Amniotic stem cell (primary cell): ENCODE measurements at regions not wholly inside any gene's neighbourhood (a gene's known extent, or its start where the extent isn't known, plus 50 kb on each side); places are given as distances from the start of the nearest gene placed in this dataset.
A peak's percentile ranks its signal among the peaks of the same experiment; 100 is the strongest.
"Not testable (repeated sequence)": the region's sequence is repeated elsewhere in the genome, so short reads cannot be mapped to it uniquely, and the experiment has no call there.

Experiments
- DNase-seq: peaks from one replicate; lab custom pipeline; 2025; lab: John Stamatoyannopoulos, UW

DNA sequence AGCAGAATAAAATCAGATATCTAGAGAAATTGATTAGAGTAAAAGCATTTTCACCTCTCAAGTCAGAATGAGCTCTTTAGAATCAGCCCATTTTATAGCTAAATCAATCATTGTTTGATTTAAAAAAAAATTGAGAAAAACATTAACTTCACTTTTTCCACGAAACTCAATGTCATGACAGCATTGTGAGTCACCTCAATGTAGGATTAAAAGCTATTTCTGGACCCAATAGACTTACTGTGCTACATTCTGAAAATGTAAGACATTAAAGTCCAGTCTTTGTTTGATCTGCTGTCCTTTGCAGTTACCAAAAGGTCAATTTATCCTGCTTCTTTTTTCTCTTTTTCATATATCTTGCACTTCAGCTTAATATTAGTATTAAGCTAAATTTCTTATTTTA is 519.4 kb upstream of the ZNF337 start:
- DNase-seq: peak; percentile 10

DNA sequence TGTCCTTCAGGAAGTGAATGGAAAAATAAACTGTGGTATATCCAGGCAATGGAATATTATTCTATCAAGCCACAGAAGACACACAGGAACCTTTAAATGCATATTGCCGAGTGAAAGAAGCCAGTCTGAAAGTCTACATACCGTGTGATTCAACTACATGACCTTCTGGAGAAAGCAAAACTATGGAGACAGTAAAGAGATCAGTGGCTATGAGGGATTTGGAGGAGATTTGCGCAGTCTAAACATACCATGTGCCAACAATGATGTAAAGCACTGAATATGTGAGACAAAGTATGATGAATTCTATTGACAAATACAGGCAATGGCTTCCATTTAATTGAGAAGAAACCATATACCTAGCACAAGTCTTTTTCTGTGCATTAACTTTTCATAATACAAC is 518.3 kb upstream of the ZNF337 start:
- DNase-seq: no peak

DNA sequence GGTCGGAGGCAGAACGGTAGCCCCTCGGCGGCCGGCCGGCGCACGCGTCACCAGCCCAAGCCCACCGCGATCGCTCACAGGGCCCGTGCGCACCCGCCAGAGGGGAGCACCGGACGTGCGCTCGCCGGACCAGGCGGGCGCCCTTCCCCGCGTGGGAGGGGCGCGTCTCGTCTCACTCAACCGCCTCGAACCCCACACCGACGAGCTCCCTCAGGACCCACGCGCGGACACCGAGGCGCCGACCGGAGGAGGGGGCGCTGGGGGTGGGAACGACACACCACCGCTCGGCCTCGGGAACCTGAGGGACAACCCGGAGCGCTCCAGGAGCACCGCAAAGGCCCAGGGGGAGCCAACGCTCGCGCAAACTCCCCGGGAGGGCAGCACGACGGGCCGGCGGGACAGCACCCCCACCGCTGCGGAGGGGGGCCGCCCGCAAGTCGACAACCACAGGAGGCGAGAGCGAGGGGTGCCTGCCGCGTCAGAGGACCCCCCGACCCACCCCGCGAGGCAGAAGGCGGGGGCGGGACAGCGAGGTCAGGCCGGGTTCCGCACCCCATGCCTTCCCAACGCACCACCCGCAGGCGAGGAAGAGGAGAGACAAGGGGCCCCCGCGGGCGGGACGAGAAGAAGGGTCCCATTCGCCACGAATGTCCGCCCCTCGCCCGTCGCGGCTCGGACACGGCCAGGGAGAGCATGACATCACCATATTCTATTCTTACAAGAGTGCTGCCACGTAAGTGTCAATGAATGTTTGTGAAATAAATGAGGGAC is 512.7 kb upstream of the ZNF337 start:
- no peak for DNase-seq

DNA sequence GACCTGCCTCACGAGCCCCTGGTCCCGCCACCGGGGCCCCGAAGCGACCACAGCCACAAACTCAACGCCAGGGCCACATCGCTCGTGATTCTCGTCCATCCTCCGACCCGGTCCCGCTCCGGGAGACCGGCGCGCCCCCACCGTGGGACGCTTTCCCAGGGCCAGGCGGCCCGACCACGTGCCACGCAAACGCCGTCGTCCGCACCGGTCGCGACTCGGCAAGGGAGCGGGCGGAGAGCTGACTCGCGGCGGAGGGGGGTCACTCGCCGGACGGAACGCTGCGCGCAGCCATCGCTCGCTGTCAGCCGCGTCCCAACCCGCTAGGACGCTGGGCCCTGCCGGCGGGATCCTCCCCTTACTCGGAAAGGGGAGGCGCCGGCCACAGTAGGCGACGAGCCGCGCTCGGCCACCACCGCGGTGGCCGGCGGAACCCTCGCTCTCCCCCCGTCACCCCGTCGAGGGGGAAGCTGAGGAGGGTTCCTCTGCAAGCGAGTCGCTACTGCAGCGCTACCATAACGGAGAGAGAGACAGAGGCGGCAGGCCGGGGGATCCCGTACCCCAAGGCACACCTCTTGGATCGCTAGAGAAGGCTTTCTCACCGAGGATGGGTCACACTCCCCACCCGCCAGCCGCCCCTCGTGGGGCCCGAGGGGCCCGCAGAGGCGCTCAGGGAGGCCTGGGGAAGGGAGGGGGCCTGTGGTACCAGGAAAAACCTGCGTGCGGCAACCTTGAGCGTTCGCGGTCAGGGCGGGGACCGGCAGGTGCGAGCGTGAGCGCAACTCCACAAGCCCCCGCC is 511.8 kb upstream of the ZNF337 start:
- no peak for DNase-seq

DNA sequence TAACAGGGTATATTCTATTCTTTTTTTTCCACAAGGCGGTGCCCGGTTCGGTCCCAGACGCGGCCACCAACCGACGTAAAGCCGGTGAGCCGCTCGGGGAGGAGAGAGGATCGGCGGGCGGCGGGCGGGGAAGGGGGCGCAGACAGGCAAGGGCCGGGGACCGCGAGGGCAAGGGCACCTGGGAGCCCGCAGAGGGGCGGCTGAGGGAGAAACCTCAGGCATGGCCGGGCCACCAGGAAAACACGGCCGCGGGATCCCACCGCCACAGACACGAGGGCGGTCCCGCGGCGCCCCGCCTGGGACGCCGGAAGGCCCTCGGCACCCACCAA is 511.3 kb upstream of the ZNF337 start:
- DNase-seq: not testable (repeated sequence)

DNA sequence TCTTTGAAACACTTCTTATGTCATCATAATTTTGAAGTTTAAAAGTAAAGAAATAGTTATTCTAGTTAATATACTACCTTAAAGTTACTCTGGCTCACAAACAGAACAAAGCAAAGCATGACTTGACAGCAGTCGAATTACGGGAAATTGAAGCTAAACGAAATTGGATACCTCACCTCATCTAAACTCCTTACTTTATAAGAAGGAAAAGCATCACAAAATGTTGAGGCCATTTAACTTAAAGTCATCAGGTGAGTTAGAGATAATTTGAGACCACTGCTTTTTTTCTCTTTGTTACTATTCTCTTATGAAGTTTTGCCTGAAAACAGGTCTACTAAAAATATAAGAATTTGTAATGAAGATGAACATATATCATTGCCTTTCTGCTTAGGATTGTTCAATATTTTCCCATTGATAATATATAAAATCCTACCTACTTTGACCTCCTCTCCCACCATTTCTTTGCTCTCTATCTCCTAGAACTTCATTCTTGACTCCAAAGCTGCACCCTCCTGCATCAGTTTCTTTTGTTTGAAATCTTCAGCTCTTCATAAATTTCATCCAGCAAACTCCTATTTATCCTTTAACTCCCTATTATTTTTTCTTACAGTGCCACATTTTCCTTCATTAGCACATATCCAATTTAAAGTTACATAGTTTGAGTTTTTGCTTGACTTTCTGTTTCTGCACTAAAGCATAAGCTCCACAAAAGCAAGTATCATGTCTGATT is 510.7 kb upstream of the ZNF337 start:
- DNase-seq: no peak

DNA sequence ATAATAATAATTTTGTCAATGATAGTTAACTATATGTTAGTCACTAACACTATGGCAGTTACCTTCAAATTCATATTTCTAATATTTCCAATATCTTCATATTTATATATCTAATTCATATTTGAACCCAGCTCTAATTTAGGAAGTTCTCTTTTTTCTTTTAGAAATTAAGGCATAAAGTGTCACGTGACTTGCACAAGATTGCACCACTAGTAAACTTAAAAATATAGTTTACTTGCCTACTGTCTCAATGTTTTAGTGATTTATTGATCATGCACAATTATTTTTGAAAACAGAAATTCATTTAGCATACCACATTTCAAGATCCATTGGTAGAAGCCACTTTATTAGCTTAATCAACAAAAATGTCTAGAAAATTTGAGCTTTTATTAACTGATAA is 508.7 kb upstream of the ZNF337 start:
- no peak for DNase-seq

DNA sequence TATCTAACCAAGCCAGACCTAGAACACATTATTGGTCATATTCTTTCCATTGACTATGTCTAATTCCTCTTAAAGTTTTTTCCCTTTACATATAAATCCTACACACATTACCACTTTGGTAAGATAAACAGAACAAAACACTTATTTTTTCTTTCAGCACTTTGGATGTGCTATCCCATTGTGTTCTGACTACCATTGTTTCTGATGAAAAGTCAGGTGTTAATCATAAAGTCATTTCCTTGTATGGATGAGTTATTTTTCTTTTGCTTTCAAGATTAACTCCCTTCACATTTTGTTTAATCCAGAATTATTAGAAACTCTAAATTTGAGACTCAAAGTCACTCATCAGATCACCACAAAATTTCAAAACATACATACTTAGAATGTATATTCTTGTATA is 504.4 kb upstream of the ZNF337 start:
- DNase-seq: not testable (repeated sequence)

DNA sequence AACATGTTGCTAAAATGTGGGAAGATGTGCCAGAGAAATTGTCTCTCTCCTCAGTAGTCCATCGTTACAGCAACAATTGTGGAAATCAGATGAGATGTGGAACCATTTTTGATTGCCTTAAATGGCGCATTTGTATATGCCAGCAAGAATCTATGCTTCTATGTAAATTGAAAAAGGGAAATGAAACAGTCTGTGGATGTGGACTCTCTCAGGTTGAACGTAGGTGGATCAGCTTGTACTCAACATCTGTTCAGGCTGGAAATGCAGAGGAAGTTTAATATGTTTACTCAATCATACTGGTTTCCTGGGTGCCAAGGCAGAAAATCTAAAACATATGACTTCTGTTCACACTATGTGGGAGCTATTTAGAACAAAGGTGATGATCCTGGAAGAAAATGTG is 490.7 kb upstream of the ZNF337 start:
- not testable (repeated sequence) for DNase-seq

DNA sequence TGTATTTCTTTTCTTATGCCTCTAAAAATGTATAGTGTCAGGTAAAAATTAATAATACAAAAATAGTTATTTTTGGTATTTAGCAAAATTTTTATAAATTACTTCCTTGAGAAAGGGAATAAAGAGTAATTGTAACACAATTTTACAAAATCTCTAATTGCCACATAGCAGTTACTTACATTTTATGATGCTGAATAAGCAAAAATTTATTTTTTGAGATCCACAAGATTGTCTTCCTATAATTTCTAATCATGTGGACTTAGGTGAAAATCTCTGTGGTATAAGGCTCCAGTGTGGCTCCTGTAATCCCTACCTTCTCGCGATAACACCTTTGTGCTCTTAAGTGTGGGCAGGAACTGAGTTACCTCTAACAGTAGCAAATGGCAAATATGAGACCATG is 487.1 kb upstream of the ZNF337 start:
- not testable (repeated sequence) for DNase-seq

DNA sequence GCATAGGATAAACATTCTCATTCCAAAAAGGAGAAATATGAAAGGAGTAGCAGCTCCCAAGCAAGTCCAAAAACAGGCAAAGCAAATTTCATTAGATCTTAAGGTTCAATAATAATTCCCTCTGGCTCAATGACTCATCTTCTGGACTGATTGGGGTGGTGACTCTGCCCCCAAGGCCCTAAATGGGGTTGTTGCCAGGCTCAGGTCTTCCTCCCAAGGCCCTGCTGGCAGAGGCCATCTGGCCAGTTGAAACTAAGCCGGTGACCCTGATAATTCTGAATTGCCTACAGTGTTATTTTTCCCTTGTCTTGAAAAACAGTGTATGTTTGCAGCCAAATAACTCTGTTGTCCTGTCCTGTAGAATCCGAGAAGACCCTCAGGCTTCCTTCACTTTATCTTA is 484.7 kb upstream of the ZNF337 start:
- not testable (repeated sequence) for DNase-seq

DNA sequence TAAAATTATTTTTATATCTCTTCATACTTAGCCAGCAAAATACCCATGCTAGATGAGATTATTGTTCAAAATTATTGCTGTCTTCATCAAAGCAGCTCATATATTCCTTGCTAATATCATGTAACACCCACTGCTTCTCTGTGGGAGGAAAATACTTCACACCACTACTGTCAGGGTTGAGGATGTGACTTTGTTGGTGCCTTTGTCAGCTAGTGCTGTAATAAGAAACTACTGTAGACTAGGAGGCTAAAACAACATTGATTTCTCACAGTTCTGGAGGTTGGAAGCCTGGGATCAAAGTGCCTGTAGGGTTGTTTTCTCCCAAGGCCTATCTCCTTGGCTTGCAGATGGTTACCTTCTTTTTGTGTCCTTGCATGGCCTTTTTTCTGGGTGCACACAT is 475.2 kb upstream of the ZNF337 start:
- not testable (repeated sequence) for DNase-seq

DNA sequence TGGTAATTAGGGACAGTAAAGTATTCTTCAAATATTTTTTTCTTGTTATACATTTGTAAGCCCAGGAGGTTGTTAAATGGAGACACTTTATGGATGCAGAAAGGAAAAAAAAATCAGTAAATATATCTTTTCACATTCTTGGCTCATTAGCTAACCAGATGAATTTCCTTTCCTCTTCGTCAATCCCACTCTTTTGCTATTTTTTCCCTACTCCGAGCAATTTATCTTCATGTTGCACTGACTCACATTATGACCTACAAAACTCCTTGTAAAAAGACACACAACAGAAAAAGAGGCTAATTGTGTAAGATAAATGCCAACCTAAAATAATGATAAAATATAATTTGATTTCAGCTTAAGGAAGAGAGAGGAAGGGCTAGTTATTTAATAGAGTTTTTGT is 472.9 kb upstream of the ZNF337 start:
- no peak for DNase-seq

DNA sequence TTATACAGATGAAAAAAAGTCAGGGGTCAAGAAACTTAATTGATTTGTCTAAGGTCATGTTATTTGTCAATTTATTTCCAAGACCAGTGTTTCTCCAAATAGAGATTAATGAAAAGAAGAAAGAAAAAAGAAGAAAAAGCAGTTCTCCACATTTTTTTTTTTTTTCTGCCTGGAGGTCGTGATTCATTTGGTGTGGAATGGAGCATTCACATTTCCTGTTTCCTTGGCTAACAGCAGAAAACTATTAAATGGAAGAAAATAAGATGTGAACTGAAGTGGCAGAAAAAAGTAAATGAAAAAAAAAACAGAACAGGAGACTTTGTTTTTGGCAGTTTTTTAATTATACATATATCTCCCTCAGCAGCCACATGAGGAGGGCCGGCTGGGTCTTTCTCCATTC is 470.8 kb upstream of the ZNF337 start:
- peak; percentile 5 for DNase-seq

DNA sequence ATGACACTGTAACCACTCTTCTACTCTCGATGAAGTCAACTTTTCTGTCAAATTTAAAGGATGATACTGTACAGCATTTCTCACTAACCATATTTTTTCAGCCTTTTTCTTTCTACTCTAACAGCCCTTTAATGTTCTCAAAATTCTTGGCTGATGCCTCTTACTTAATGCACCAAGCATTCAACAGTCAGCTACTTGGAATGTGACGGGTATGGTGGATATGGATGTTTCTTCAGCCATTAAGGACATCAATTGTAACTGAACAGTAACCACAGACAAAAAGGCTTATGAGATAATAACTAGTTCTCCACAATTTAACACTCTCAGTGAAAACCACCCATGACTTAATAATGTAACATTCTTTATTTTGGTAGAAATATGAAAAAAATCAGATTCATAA is 467.2 kb upstream of the ZNF337 start:
- DNase-seq: peak; percentile 34

DNA sequence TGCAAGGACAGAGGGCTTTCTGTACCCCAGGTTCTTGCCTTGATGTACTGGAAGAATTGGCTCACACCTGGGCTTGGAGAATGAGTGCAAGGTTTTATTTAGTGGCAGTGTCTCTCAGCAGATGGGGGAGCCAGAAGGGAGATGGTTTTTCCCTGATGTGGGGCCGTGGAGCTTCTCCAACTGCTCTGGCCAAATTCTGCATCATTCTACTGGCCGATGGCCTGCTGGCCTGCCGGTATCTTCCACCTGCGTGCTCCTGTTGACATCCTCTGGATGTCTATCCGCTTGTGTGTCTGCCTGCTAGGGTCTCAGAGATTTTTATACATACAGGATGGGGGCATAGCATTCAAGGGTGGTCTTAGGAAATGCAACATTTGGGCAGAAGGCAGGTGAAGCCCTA is 466.5 kb upstream of the ZNF337 start:
- not testable (repeated sequence) for DNase-seq

DNA sequence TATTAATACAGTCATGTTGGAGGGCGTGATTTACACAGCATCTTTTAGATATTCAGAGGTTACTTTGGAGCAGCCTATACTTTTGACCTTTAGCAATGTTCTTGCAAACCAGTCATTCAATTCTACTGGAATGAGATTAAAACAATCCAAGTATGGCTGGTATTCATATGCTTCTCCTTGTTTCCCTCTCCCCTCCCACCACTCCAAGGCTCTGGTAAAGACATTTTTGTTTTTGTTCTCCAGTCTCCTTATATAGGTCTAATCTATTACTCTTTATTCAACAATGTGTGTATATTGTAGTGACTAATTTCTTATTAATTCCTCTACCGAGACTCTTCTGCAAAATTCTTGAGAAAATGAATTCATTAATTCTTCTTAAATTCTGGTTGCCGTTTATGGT is 465.1 kb upstream of the ZNF337 start:
- not testable (repeated sequence) for DNase-seq

DNA sequence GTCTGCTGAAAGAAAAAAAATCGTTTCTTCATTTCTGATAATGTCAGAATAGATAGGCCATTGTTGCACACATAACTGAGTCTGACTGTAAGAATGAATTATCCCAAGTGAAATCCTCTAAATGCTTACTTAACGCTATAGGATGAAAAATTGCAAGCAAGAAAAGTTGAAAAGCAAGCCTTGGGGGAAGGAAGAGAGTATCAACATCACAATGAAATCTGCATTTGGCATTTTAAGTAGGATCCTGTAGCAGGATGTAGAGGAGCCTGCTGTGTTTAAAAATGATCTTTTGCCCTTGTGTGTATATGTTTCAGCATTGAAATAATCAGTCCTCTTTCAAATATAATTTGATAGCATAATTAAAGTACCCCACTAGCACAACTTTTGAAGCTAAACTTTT is 464.3 kb upstream of the ZNF337 start:
- DNase-seq: not testable (repeated sequence)

DNA sequence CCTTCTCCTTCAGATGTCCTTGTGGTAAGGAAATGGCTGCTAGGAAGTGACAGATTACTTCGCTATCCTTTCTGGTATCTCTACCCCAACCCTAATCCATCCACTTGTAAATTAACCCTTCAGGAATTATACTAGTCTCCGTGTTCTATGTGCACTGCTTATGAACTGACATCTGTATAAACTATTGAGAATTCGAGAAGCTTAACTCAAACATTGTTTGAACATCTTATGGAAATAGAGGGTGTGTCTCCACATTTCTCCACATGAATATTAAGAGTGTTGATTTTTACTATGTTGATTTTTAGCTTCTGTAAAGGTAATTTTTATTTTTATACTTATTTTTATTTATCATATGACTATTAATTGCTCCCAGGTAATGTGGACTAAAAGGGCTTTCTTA is 457.6 kb upstream of the ZNF337 start:
- no peak for DNase-seq

DNA sequence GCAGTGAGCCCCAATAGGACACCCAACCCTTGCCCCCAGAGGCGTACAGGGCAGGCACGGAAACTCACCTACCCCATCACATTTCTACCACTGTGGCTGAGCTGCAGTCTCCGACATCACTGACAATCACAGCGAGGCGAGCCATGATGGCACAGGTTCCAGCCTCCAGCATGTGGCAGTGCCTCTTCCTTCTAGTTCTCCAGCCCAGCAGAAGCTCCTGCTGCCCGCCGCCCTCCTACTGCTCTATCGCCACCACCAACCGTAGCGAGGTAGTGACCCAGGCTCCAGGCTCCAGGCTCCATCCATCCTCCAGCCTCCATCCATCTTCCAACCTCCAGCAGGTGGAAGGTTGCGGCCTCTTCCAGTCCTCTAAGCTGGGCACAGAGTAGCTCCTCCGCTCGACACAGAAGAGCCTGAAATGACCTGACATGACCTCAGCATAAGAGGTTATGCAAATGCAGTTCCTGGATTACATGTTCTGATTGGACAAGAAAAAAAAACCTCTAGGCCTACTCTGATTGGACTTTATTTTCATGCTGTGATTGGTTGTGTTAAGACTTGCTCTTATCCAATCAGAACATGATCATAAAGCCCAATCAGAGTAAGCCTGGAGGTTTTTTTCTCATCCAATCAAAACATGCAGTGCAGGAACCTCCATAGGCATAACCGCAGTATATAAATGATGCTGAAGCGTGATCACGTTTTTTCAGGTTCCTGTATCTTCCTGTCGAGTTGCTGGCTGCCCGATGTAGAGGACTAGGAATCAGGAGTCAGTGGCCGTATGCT is 438.9 kb upstream of the ZNF337 start:
- DNase-seq: no peak

DNA sequence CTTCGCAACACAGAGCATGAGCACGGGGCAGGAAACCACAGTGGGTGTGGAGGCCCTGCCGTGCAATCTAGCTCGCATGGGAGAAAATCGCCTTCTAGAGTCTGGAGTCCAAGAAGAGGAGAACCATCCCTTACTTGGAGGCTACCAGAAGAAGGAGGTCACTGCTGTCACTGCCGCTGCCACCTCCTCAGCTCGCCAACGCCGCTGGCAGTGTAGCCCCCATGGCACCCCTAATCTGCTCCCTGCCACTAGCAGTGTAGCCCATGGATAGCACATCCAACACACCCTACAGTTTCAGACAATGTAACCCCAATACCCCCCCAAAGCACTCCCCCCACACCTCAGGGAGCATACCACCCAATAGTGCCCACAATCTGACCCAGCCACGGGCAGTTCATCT is 438.0 kb upstream of the ZNF337 start:
- no peak for DNase-seq

DNA sequence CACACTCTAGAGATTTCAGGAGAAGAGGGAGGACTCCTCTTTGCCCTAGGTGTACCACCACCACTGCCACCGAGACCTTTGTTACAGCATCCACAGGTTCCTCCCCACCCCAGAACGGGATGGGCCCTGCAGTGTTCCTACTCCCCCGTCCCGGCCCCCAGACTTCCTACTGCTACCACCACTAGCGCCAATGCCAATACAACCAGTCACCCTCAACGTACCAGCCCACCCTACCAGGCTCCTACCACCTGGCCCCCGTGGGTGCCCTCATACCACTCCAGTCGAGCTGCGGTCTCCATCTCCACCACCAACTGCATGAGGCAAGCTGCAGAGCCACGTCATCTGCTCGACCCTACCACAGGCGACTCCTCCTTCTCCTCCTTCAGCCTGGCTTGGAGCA is 437.1 kb upstream of the ZNF337 start:
- not testable (repeated sequence) for DNase-seq
